GM23338 (cell line): ENCODE measurements at regions not wholly inside any gene's neighbourhood (a gene's known extent, or its start where the extent isn't known, plus 50 kb on each side); places are given as distances from the start of the nearest gene placed in this dataset.
A peak's percentile ranks its signal among the peaks of the same experiment; 100 is the strongest.

Experiments used
- ATAC-seq: fragments of 200-7000 bp; cut with Tn5 transposase; 3 replicates; pipeline ENCODE4 v1.9.1; 2020
- DNase-seq: peaks from one replicate; pipeline ENCODE4 v3.0.0-alpha.2; 2015; ENCODE audit warnings: low spot score
- H2AFZ ChIP-seq: fragments of 200-600 bp; sonication (generic); 2 replicates; pipeline ENCODE4 v1.8.0; 2016; ENCODE audit warnings: antibody characterized with exemption, mild to moderate bottlenecking, moderate library complexity
- H3F3A ChIP-seq: fragments of 200-600 bp; sonication (generic); replicated peaks from 2 replicates; pipeline ENCODE4 v1.8.0; 2017; ENCODE audit warnings: antibody characterized with exemption, mixed run types, low read depth
- H3K27ac ChIP-seq: fragments of 200-600 bp; sonication (generic); 2 replicates; pipeline ENCODE4 v1.6.1; 2016; ENCODE audit warnings: low read depth
- H3K27me3 ChIP-seq: fragments of 200-600 bp; sonication (generic); 2 replicates; pipeline ENCODE4 v1.8.0; 2016; ENCODE audit warnings: mild to moderate bottlenecking, mixed run types, moderate library complexity; ENCODE audit not compliant: insufficient read depth
- H3K36me3 ChIP-seq: fragments of 200-600 bp; sonication (generic); 2 replicates; pipeline ENCODE4 v1.8.0; 2016; ENCODE audit warnings: mild to moderate bottlenecking; ENCODE audit not compliant: insufficient read depth
- H3K4me1 ChIP-seq: fragments of 200-600 bp; sonication (generic); 2 replicates; pipeline ENCODE4 v1.8.0; 2016; ENCODE audit warnings: mild to moderate bottlenecking, moderate library complexity; ENCODE audit not compliant: insufficient read depth
- H3K4me2 ChIP-seq: fragments of 200-600 bp; sonication (generic); 2 replicates; pipeline ENCODE4 v1.7.1; 2017; ENCODE audit warnings: mixed run types
- H3K4me3 ChIP-seq: fragments of 200-600 bp; sonication (generic); 2 replicates; pipeline ENCODE4 v1.6.1; 2016; ENCODE audit warnings: mixed run types
- H3K79me2 ChIP-seq: fragments of 200-600 bp; sonication (generic); replicated peaks from 2 replicates; pipeline ENCODE4 v1.8.0; 2017; ENCODE audit warnings: mild to moderate bottlenecking; ENCODE audit not compliant: insufficient read depth
- H3K9me2 ChIP-seq: fragments of 200-600 bp; sonication (generic); 2 replicates; pipeline ENCODE4 v1.8.0; 2017; ENCODE audit not compliant: insufficient read depth
- H4K20me1 ChIP-seq: fragments of 200-600 bp; sonication (generic); replicated peaks from 2 replicates; pipeline ENCODE4 v1.8.0; 2017; ENCODE audit warnings: mild to moderate bottlenecking; ENCODE audit not compliant: insufficient read depth
- H3K27ac Mint-ChIP-seq: 2 replicates; pipeline ENCODE4 v1.8.0; 2020; ENCODE audit warnings: inconsistent platforms, mild to moderate bottlenecking, moderate library complexity, mixed read lengths
- H3K27me3 Mint-ChIP-seq: 3 replicates; pipeline ENCODE4 v1.8.0; 2022; ENCODE audit warnings: low read depth, mild to moderate bottlenecking, moderate library complexity, mixed read lengths, inconsistent platforms; ENCODE audit not compliant: insufficient read depth, poor library complexity
- H3K36me3 Mint-ChIP-seq: 3 replicates; pipeline ENCODE4 v1.8.0; 2021; ENCODE audit warnings: low read depth, mild to moderate bottlenecking, inconsistent platforms, moderate library complexity, mixed read lengths
- H3K4me1 Mint-ChIP-seq: 3 replicates; pipeline ENCODE4 v1.8.0; 2020; ENCODE audit warnings: mild to moderate bottlenecking, inconsistent platforms, mixed read lengths
- H3K4me3 Mint-ChIP-seq: 3 replicates; pipeline ENCODE4 v1.8.0; 2021; ENCODE audit warnings: moderate library complexity, mild to moderate bottlenecking, inconsistent platforms, mixed read lengths
- H3K9me3 Mint-ChIP-seq: 3 replicates; pipeline ENCODE4 v1.8.0; 2020; ENCODE audit warnings: moderate library complexity, mild to moderate bottlenecking, inconsistent platforms, mixed read lengths
- CREB1 ChIP-seq: fragments of 250-450 bp; sonication (Bioruptor Pico); IDR thresholded peaks from 2 replicates; pipeline ENCODE4 v1.5.0; 2020; ENCODE audit warnings: low read depth, mild to moderate bottlenecking, moderate library complexity
- CTCF ChIP-seq, 2 experiments: fragments of 200-600 bp in 1 of 2; sonication (generic) in 1 of 2; conservative IDR thresholded peaks; 2 replicates each; pipeline versions ENCODE4 v1.5.1 to v1.6.1; 2016 to 2017; ENCODE audit warnings: antibody characterized with exemption in 2 of 2, low read depth in 2 of 2, mild to moderate bottlenecking in 2 of 2, moderate library complexity in 1 of 2
- EZH2 ChIP-seq: fragments of 200-600 bp; sonication (generic); IDR thresholded peaks from one replicate; pipeline ENCODE4 v1.8.0; 2017; ENCODE audit warnings: antibody characterized with exemption, mild to moderate bottlenecking, low read depth; ENCODE audit not compliant: unreplicated experiment
- REST ChIP-seq: IDR thresholded peaks from one replicate; pipeline ENCODE4 v1.6.1; 2018; ENCODE audit warnings: antibody characterized with exemption; ENCODE audit not compliant: unreplicated experiment
- STAT1 ChIP-seq: IDR thresholded peaks from one replicate; pipeline ENCODE4 v1.6.1; 2016; ENCODE audit warnings: antibody characterized with exemption; ENCODE audit not compliant: unreplicated experiment

GRCh38 chr14:21874946-21875345 lies 201.3 kb upstream of the OR4E1 start:
- Mint-ChIP-seq H3K4me3 (no peak overlapping the region), H3K4me1 (no peaks in the 10 kb centered on the region; the same call in 2 of the 3 replicates), H3K27me3 (no peaks in the 10 kb centered on the region), H3K27ac (no peak overlapping the region), H3K36me3 (no peaks in the 10 kb centered on the region), H3K9me3 (no peaks in the 10 kb centered on the region; the same call in 2 of the 3 replicates)
- Histone ChIP-seq H3K9me2 (no peaks in the 10 kb centered on the region), H4K20me1 (no peaks in the 10 kb centered on the region), H3F3A (no peaks in the 10 kb centered on the region), H3K4me2 (no peak overlapping the region), H3K4me3 (no peak overlapping the region), H3K4me1 (no peaks in the 10 kb centered on the region), H3K79me2 (no peaks in the 10 kb centered on the region), H3K27me3 (no peaks in the 10 kb centered on the region), H3K27ac (no peak overlapping the region), H2AFZ (peak overlapping the region; percentile 28), H3K36me3 (no peaks in the 10 kb centered on the region)
- DNase-seq (no peak), ATAC-seq (no peak)
- no peak for TF ChIP-seq EZH2

GRCh38 chr14:21874167-21874566 lies 200.5 kb upstream of the OR4E1 start:
- Histone ChIP-seq H3K27me3 (no peaks in the 10 kb centered on the region), H3F3A (no peaks in the 10 kb centered on the region), H3K27ac (no peak overlapping the region), H3K36me3 (no peaks in the 10 kb centered on the region), H3K9me2 (no peaks in the 10 kb centered on the region), H3K4me1 (no peaks in the 10 kb centered on the region), H4K20me1 (no peaks in the 10 kb centered on the region), H3K4me3 (no peak overlapping the region), H2AFZ (no peak overlapping the region; the same call in 1 of the 2 replicates), H3K4me2 (no peak overlapping the region), H3K79me2 (no peaks in the 10 kb centered on the region)
- ATAC-seq: no peak
- Mint-ChIP-seq H3K27ac (no peak overlapping the region), H3K4me1 (no peaks in the 10 kb centered on the region; the same call in 2 of the 3 replicates), H3K9me3 (no peaks in the 10 kb centered on the region; the same call in 2 of the 3 replicates), H3K27me3 (no peaks in the 10 kb centered on the region), H3K4me3 (no peak overlapping the region), H3K36me3 (no peaks in the 10 kb centered on the region)
- DNase-seq: no peak
- TF ChIP-seq REST (no peak), STAT1 (no peak)

GRCh38 chr14:21868442-21869046 lies 194.9 kb upstream of the OR4E1 start:
- Histone ChIP-seq H3K36me3 (no peaks in the 10 kb centered on the region), H3K4me1 (no peaks in the 10 kb centered on the region), H3K79me2 (no peaks in the 10 kb centered on the region), H3K27me3 (no peaks in the 10 kb centered on the region), H3K4me3 (no peak overlapping the region), H3F3A (no peaks in the 10 kb centered on the region), H3K27ac (no peak overlapping the region), H3K9me2 (no peaks in the 10 kb centered on the region), H3K4me2 (no peak overlapping the region), H4K20me1 (no peaks in the 10 kb centered on the region), H2AFZ (peak overlapping the region; percentile 48; the same call in 1 of the 2 replicates)
- H3K4me3 Mint-ChIP-seq: no peak overlapping the region
- no peak overlapping the region for H3K27ac Mint-ChIP-seq
- no peaks in the 10 kb centered on the region; the same call in 2 of the 3 replicates for H3K9me3 Mint-ChIP-seq
- no peaks in the 10 kb centered on the region for H3K36me3 Mint-ChIP-seq
- no peaks in the 10 kb centered on the region for H3K4me1 Mint-ChIP-seq
- DNase-seq (peak; percentile 88), ATAC-seq (peak; percentile 100)
- peak; percentile 85 to 95 for TF ChIP-seq CTCF (conservative IDR thresholded peaks at IDR 0.05; ENCODE audit: low read depth in 2 of 2)
- TF ChIP-seq STAT1: no peak
- no peak for TF ChIP-seq CREB1 (CRISPR knock-in tag)
- no peaks in the 10 kb centered on the region for H3K27me3 Mint-ChIP-seq
